SK-N-SH treated with all-trans-retinoic acid at 6 μM for 48 hours (cell line): ENCODE measurements at regions not wholly inside any gene's neighbourhood (a gene's known extent, or its start where the extent isn't known, plus 50 kb on each side); places are given as distances from the start of the nearest gene placed in this dataset.

Source experiments
- ARNTL ChIP-seq: fragments of 450-650 bp; formaldehyde crosslinking; IDR thresholded peaks from 2 replicates; pipeline ENCODE4 v1.5.0; 2020; ENCODE audit warnings: low read depth, mild to moderate bottlenecking, moderate library complexity, borderline replicate concordance
- BACH2 ChIP-seq: fragments of 250-450 bp; sonication (Bioruptor Pico); IDR thresholded peaks from 2 replicates; pipeline ENCODE4 v1.9.0; 2021; ENCODE audit warnings: mild to moderate bottlenecking, borderline replicate concordance
- CSDC2 ChIP-seq: fragments of 250-450 bp; sonication (Bioruptor Pico); IDR thresholded peaks from 2 replicates; pipeline ENCODE4 v1.5.0; 2020; ENCODE audit warnings: mild to moderate bottlenecking, moderate library complexity
- CSRNP3 ChIP-seq: fragments of 250-450 bp; sonication (Bioruptor Pico); IDR thresholded peaks from 2 replicates; pipeline ENCODE4 v1.5.1; 2021; ENCODE audit warnings: mild to moderate bottlenecking, moderate library complexity
- GLIS3 ChIP-seq: fragments of 250-450 bp; sonication (Bioruptor Pico); IDR thresholded peaks from 2 replicates; pipeline ENCODE4 v1.5.0; 2020; ENCODE audit warnings: mild to moderate bottlenecking, moderate library complexity
- OSR1 ChIP-seq: fragments of 250-450 bp; sonication (Bioruptor Pico); IDR thresholded peaks from 2 replicates; pipeline ENCODE4 v1.8.0; 2022; ENCODE audit warnings: moderate library complexity, mild to moderate bottlenecking, inconsistent platforms
- PATZ1 ChIP-seq: fragments of 250-450 bp; sonication (Bioruptor Pico); IDR thresholded peaks from 2 replicates; pipeline ENCODE4 v1.8.0; 2020; ENCODE audit warnings: mild to moderate bottlenecking, moderate library complexity, borderline replicate concordance
- RARB ChIP-seq: fragments of 250-450 bp; sonication (Bioruptor Pico); IDR thresholded peaks from 2 replicates; pipeline ENCODE4 v1.8.0; 2021; ENCODE audit warnings: mild to moderate bottlenecking, moderate library complexity
- ZC3H10 ChIP-seq: fragments of 250-450 bp; sonication (Bioruptor Pico); IDR thresholded peaks from 2 replicates; pipeline ENCODE4 v1.5.1; 2021; ENCODE audit warnings: mild to moderate bottlenecking, moderate library complexity
- ZFP3 ChIP-seq: fragments of 250-450 bp; sonication (Bioruptor Pico); IDR thresholded peaks from 2 replicates; pipeline ENCODE4 v1.5.0; 2020; ENCODE audit warnings: mild to moderate bottlenecking, moderate library complexity
- ZNF565 ChIP-seq: fragments of 450-650 bp; formaldehyde crosslinking; conservative IDR thresholded peaks from 2 replicates; pipeline ENCODE4 v1.5.0; 2020; ENCODE audit warnings: low read depth, mild to moderate bottlenecking, moderate library complexity
- ZNF70 ChIP-seq: fragments of 450-650 bp; formaldehyde crosslinking; IDR thresholded peaks from 2 replicates; pipeline ENCODE4 v1.5.0; 2020; ENCODE audit warnings: mild to moderate bottlenecking, moderate library complexity
- ZNF8 ChIP-seq: fragments of 450-650 bp; formaldehyde crosslinking; IDR thresholded peaks from 2 replicates; pipeline ENCODE4 v1.5.0; 2020; ENCODE audit warnings: mild to moderate bottlenecking, moderate library complexity

GRCh38 chr6:40166963-40167362 lies 232.7 kb upstream of the MOCS1 start:
- TF ChIP-seq ZC3H10 (CRISPR knock-in tag) (no peak), ZNF8 (CRISPR knock-in tag) (no peak), GLIS3 (CRISPR knock-in tag) (no peak), ZNF70 (CRISPR knock-in tag) (no peak), PATZ1 (CRISPR knock-in tag) (no peak), ZNF565 (CRISPR knock-in tag) (no peak), BACH2 (no peak), ZFP3 (no peak), ARNTL (no peak), CSDC2 (no peak), OSR1 (CRISPR knock-in tag) (no peak), CSRNP3 (no peak), RARB (no peak)
